ENCODE measurements at regions not wholly inside any gene's neighbourhood (a gene's known extent, or its start where the extent isn't known, plus 50 kb on each side); places are given as distances from the start of the nearest gene placed in this dataset.

DNA sequence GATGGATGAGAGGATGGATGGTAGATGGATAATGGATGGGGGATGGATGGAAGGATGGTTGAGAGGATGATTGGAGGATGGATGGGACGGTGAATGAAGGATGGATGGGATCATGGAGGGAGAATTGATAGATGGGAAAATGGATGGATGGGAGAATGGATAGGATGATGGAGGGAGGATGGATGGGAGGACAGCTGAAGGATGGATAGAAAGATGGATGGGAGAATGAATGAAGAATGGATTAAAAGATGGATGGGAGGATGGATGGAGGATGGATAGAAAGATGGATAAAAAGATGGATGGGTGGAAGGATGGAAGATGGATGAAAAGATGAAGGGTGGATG, 218.3 kb upstream of the IER5L start:
- ATAC-seq (no peak), DNase-seq (no peak)
- no peaks in the 10 kb centered on the region for H3K36me3 ChIP-seq
- TF ChIP-seq CTCF (IDR thresholded peaks at IDR 0.05 in 4 of 5, conservative IDR thresholded peaks at IDR 0.05 in 1 of 5) = no peak
- TF ChIP-seq POLR2A (IDR thresholded peaks at IDR 0.05) = no peak
- no peaks in the 10 kb centered on the region for H3K9me3 ChIP-seq
- in situ Hi-C loops (cut with MboI; ENCODE audit: low sequenced_read_pairs in 4 of 4) = no loop called here
- H3K4me1 ChIP-seq = no peaks in the 10 kb centered on the region
- peaks cover 0 to 7% (median 0%) of the 10 kb centered on the region in 3 donors for H3K27me3 ChIP-seq
- intact Hi-C loops (cut with DNase I; ENCODE audit: low total_unique reads) = no loop called here
- H3K27ac ChIP-seq = no peak overlapping the region
- H3K4me3 ChIP-seq = no peak overlapping the region

DNA sequence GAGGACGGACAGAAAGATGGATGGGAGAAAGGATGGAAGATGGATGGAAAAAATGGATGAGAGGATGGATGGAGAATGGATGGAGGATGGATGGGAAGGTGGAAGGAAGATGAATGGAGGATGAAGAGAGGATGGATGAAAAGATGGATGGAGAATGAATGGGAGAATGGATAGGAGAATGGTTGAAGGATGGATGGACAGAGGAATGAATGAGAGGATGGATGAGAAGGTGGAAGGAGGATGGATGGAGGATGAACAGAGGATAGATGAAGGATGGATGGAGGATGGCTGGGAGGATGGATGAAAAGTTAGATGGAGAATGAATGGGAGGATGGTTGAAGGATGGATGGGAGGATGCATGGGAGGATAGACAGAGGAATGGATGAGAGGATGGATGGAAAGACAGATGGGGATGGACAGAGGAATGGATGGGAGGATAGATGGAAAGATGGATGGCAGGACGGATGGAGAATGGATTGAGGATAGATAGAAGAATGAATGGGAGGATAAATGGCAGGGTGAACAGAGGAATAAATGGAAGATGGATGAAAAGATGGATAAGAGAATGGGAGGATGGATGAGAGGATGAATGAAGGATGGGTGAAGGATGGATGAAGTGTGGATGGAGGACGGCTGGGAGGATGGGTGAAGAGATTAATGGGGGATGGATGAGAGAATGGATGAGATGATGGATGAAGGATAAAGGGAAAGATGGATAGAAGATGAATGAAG, 217.7 kb upstream of the IER5L start:
- H3K4me3 ChIP-seq = no peak overlapping the region
- no peak overlapping the region for H3K27ac ChIP-seq
- no peak for ATAC-seq
- intact Hi-C loops (cut with DNase I; ENCODE audit: low total_unique reads) = no loop called here
- no peak for DNase-seq
- TF ChIP-seq POLR2A (IDR thresholded peaks at IDR 0.05) (no peak), CTCF (IDR thresholded peaks at IDR 0.05 in 4 of 5, conservative IDR thresholded peaks at IDR 0.05 in 1 of 5) (no peak)
- H3K27me3 ChIP-seq = peaks cover 0 to 7% (median 0%) of the 10 kb centered on the region in 3 donors
- no peaks in the 10 kb centered on the region for H3K36me3 ChIP-seq
- H3K9me3 ChIP-seq = no peaks in the 10 kb centered on the region
- no peaks in the 10 kb centered on the region for H3K4me1 ChIP-seq
- in situ Hi-C loops (cut with MboI; ENCODE audit: low sequenced_read_pairs in 4 of 4) = no loop called here

GRCh38 chr9:129394886-129395279, 216.8 kb upstream of the IER5L start:
- Histone ChIP-seq H3K4me3 (no peak overlapping the region), H3K9me3 (no peaks in the 10 kb centered on the region), H3K36me3 (no peaks in the 10 kb centered on the region), H3K27ac (no peak overlapping the region), H3K27me3 (peaks cover 0 to 7% (median 0%) of the 10 kb centered on the region in 3 donors), H3K4me1 (no peaks in the 10 kb centered on the region)
- DNase-seq = no peak
- no peak for ATAC-seq
- TF ChIP-seq POLR2A (IDR thresholded peaks at IDR 0.05) (no peak), CTCF (IDR thresholded peaks at IDR 0.05 in 4 of 5, conservative IDR thresholded peaks at IDR 0.05 in 1 of 5) (no peak)
- intact Hi-C loops (cut with DNase I; ENCODE audit: low total_unique reads) (no loop called here), in situ Hi-C loops (cut with MboI; ENCODE audit: low sequenced_read_pairs in 4 of 4) (no loop called here)

- no peak for ATAC-seq
- Histone ChIP-seq H3K27ac (no peak overlapping the region), H3K9me3 (no peaks in the 10 kb centered on the region), H3K4me3 (no peak overlapping the region), H3K36me3 (no peaks in the 10 kb centered on the region), H3K27me3 (peaks cover 0 to 7% (median 0%) of the 10 kb centered on the region in 3 donors), H3K4me1 (no peaks in the 10 kb centered on the region)
- in situ Hi-C loops (cut with MboI; ENCODE audit: low sequenced_read_pairs in 4 of 4) = no loop called here
- no peak for TF ChIP-seq CTCF (IDR thresholded peaks at IDR 0.05 in 4 of 5, conservative IDR thresholded peaks at IDR 0.05 in 1 of 5)
- TF ChIP-seq POLR2A (IDR thresholded peaks at IDR 0.05) = no peak
- intact Hi-C loops (cut with DNase I; ENCODE audit: low total_unique reads) = no loop called here
- no peak for DNase-seq
Observed at GRCh38 chr9:129394061-129394885, 216.2 kb upstream of the IER5L start.
